WTC11 (cell line): ENCODE measurements at regions not wholly inside any gene's neighbourhood (a gene's known extent, or its start where the extent isn't known, plus 50 kb on each side); places are given as distances from the start of the nearest gene placed in this dataset.

Source experiments
- ATF2 ChIP-seq: sonication (generic); formaldehyde crosslinking; IDR thresholded peaks from 2 replicates; pipeline ENCODE4 v1.8.1; 2022; ENCODE audit warnings: low read depth, missing genetic modification reagents, borderline replicate concordance
- CREB1 ChIP-seq: sonication (generic); formaldehyde crosslinking; IDR thresholded peaks from 2 replicates; pipeline ENCODE4 v1.8.0; 2023; ENCODE audit warnings: mild to moderate bottlenecking, missing genetic modification reagents
- CTCF ChIP-seq: fragments of 200-600 bp; IDR thresholded peaks from 2 replicates; pipeline ENCODE4 v1.8.0; 2022; ENCODE audit warnings: antibody characterized with exemption
- FOXJ3 ChIP-seq: sonication (generic); formaldehyde crosslinking; IDR thresholded peaks from 2 replicates; pipeline ENCODE4 v1.9.0; 2021; ENCODE audit warnings: missing genetic modification reagents, mild to moderate bottlenecking, borderline replicate concordance
- IRF1 ChIP-seq: sonication (generic); formaldehyde crosslinking; IDR thresholded peaks from 2 replicates; pipeline ENCODE4 v1.8.0; 2023; ENCODE audit warnings: missing genetic modification reagents
- JAZF1 ChIP-seq: fragments of 250-450 bp; sonication (Bioruptor Pico); IDR thresholded peaks from 2 replicates; pipeline ENCODE4 v1.9.0; 2021; ENCODE audit warnings: moderate library complexity, mild to moderate bottlenecking, inconsistent platforms
- MAX ChIP-seq: sonication (generic); formaldehyde crosslinking; IDR thresholded peaks from 2 replicates; pipeline ENCODE4 v1.8.0; 2022; ENCODE audit warnings: mild to moderate bottlenecking, missing genetic modification reagents
- NR2C2 ChIP-seq: sonication (generic); formaldehyde crosslinking; IDR thresholded peaks from 2 replicates; pipeline ENCODE4 v1.8.0; 2022; ENCODE audit warnings: mild to moderate bottlenecking, missing genetic modification reagents
- NR3C1 ChIP-seq: sonication (generic); formaldehyde crosslinking; conservative IDR thresholded peaks from 2 replicates; pipeline ENCODE4 v1.8.1; 2023; ENCODE audit warnings: low read depth, mild to moderate bottlenecking, missing genetic modification reagents
- PREB ChIP-seq: sonication (generic); formaldehyde crosslinking; IDR thresholded peaks from 2 replicates; pipeline ENCODE4 v1.8.1; 2022; ENCODE audit warnings: mild to moderate bottlenecking, missing genetic modification reagents, moderate library complexity, borderline replicate concordance
- RORB ChIP-seq: fragments of 250-450 bp; sonication (Bioruptor Pico); IDR thresholded peaks from 2 replicates; pipeline ENCODE4 v1.9.0; 2021; ENCODE audit warnings: mild to moderate bottlenecking

GRCh38 chr3:68334367-68334986 lies 597.9 kb downstream of the TAFA4 start:
- TF ChIP-seq CTCF (no peak), FOXJ3 (CRISPR knock-in tag) (no peak), PREB (CRISPR knock-in tag) (no peak), RORB (CRISPR knock-in tag) (no peak), JAZF1 (CRISPR knock-in tag) (no peak), NR3C1 (CRISPR knock-in tag) (no peak), MAX (CRISPR knock-in tag) (no peak), CREB1 (CRISPR knock-in tag) (no peak), ATF2 (no peak), IRF1 (no peak), NR2C2 (CRISPR knock-in tag) (no peak)
